Suprapubic skin (tissue), 4 donors: ENCODE measurements at regions not wholly inside any gene's neighbourhood (a gene's known extent, or its start where the extent isn't known, plus 50 kb on each side); places are given as distances from the start of the nearest gene placed in this dataset.

Experiments
- DNase-seq, 2 donors: peaks; one replicate each; pipeline ENCODE4 v3.0.0-alpha.2; 2019; ENCODE audit warnings: low spot score in 2 of 2
- H3K27ac ChIP-seq: fragments of 200-600 bp; sonication (generic); one replicate; pipeline ENCODE4 v1.5.1; 2019
- H3K27me3 ChIP-seq: fragments of 200-600 bp; sonication (generic); one replicate; pipeline ENCODE4 v1.5.1; 2019
- H3K36me3 ChIP-seq: fragments of 200-600 bp; sonication (generic); one replicate; pipeline ENCODE4 v1.5.1; 2019
- H3K4me1 ChIP-seq: fragments of 200-600 bp; sonication (generic); one replicate; pipeline ENCODE4 v1.5.1; 2019
- H3K4me3 ChIP-seq: fragments of 200-600 bp; sonication (generic); one replicate; pipeline ENCODE4 v1.5.1; 2019; ENCODE audit warnings: mild to moderate bottlenecking
- H3K9me3 ChIP-seq: fragments of 200-600 bp; sonication (generic); one replicate; pipeline ENCODE4 v1.5.1; 2019
- EP300 ChIP-seq: sonication (generic); formaldehyde crosslinking; IDR thresholded peaks from one replicate; pipeline ENCODE4 v1.6.1; 2017; ENCODE audit warnings: antibody characterized with exemption
- POLR2A ChIP-seq, 2 donors: fragments of 450-650 bp; IDR thresholded peaks; one replicate each; pipeline ENCODE4 v1.6.1; 2017; ENCODE audit warnings: antibody characterized with exemption in 2 of 2, mild to moderate bottlenecking in 2 of 2, moderate library complexity in 2 of 2
- POLR2AphosphoS5 ChIP-seq, 3 donors: sonication (generic); formaldehyde crosslinking; IDR thresholded peaks; one replicate each; pipeline ENCODE4 v1.6.1; 2017; ENCODE audit warnings: antibody characterized with exemption in 3 of 3
- WGBS: methylation state at CpG from one replicate; pipeline ENCODE4 v1.1.5; 2018; 5-methylcytosine and 5-hydroxymethylcytosine counted together
- TF ChIP-seq, protein P1 (sequence below), 2 donors: fragments of 200-600 bp in 1 of 2; fragments of 450-650 bp in 1 of 2; sonication (generic) in 1 of 2; IDR thresholded peaks; one replicate each; pipeline ENCODE4 v1.5.1; 2016 to 2019; ENCODE audit warnings: antibody characterized with exemption in 2 of 2, mild to moderate bottlenecking in 1 of 2, moderate library complexity in 1 of 2

- Histone ChIP-seq H3K4me3 (no peak overlapping the region), H3K9me3 (no peaks in the 10 kb centered on the region), H3K27ac (no peak overlapping the region), H3K27me3 (no peaks in the 10 kb centered on the region), H3K36me3 (no peaks in the 10 kb centered on the region), H3K4me1 (no peaks in the 10 kb centered on the region)
- TF ChIP-seq EP300 = no peak
- TF ChIP-seq, protein P1, sequence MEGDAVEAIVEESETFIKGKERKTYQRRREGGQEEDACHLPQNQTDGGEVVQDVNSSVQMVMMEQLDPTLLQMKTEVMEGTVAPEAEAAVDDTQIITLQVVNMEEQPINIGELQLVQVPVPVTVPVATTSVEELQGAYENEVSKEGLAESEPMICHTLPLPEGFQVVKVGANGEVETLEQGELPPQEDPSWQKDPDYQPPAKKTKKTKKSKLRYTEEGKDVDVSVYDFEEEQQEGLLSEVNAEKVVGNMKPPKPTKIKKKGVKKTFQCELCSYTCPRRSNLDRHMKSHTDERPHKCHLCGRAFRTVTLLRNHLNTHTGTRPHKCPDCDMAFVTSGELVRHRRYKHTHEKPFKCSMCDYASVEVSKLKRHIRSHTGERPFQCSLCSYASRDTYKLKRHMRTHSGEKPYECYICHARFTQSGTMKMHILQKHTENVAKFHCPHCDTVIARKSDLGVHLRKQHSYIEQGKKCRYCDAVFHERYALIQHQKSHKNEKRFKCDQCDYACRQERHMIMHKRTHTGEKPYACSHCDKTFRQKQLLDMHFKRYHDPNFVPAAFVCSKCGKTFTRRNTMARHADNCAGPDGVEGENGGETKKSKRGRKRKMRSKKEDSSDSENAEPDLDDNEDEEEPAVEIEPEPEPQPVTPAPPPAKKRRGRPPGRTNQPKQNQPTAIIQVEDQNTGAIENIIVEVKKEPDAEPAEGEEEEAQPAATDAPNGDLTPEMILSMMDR (IDR thresholded peaks at IDR 0.05) = no peak
- TF ChIP-seq POLR2AphosphoS5 (IDR thresholded peaks at IDR 0.05) = no peak
- no peak for TF ChIP-seq POLR2A (IDR thresholded peaks at IDR 0.05)
- 96% methylated on average over 5 of the region's 5 CpGs for WGBS
- DNase-seq = no peak
These were observed 116.6 kb upstream of the ANKH start for GRCh38 chr5:14988223-14988622.

DNA sequence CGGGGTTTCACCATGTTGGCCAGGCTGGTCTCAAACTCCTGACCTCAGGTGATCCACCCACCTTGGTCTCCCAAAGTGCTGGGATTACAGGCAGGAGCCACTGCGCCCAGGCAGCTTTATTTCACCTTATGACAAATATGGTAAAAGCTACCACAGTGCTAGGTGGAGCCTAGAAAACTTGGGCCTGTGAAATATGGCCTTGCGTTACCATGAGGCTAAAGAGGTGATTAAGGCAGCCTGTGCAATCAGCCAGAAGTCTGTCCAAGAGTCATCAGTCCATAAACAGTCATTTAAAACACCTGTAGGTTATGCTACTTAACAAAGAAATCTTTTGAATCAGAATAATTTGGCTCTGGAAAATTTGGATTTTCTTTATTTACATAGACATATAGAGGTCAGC, 114.8 kb upstream of the ANKH start:
- H3K4me3 ChIP-seq = no peak overlapping the region
- WGBS = 95% methylated on average over 3 of the region's 3 CpGs
- no peak for TF ChIP-seq POLR2AphosphoS5 (IDR thresholded peaks at IDR 0.05)
- TF ChIP-seq, protein P1 (IDR thresholded peaks at IDR 0.05) = no peak
- TF ChIP-seq EP300 = no peak
- no peak for TF ChIP-seq POLR2A (IDR thresholded peaks at IDR 0.05)
- no peak overlapping the region for H3K27ac ChIP-seq
- no peaks in the 10 kb centered on the region for H3K27me3 ChIP-seq
- H3K9me3 ChIP-seq = no peaks in the 10 kb centered on the region
- no peaks in the 10 kb centered on the region for H3K4me1 ChIP-seq
- no peak for DNase-seq
- H3K36me3 ChIP-seq = no peaks in the 10 kb centered on the region

DNA sequence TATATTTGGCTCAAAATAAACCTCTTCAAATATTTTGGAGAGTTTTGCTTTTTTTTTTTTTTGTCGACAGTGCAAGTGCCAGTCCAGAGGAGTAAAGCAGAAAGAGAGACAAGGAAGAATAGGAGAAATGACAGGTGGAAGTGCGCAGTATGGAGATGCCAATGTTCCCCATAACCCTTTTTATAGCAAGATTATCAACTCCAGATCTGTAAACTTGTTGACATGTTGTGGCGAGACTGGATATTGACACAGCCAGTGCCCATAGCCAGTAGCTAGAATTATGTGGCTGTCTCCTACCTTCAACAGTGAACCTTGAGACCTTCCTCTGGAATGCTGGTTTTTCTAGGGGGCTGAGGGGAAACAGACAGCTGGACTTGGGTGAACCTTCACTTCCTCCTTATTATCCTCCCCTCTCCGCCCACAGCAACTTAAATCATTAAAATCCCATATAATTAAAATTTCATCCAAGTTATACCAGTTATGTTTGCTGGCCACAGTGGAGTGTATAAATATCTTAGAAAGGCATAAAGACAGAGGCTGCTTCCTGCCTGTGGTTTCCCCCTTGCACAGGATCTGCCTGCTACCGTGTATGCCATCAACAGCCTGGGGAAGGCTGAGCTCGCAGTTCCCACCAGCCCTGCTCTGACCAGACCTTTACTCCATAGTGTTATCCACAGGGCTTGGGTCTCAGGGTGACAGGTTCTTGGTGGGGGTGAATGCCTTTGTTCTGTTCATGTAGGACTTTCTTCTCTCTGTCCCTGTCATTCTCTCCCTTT, 112.3 kb upstream of the ANKH start:
- no peak for DNase-seq
- no peaks in the 10 kb centered on the region for H3K36me3 ChIP-seq
- H3K27ac ChIP-seq = no peak overlapping the region
- no peak for TF ChIP-seq POLR2A (IDR thresholded peaks at IDR 0.05)
- no peak for TF ChIP-seq POLR2AphosphoS5 (IDR thresholded peaks at IDR 0.05)
- TF ChIP-seq, protein P1 (IDR thresholded peaks at IDR 0.05) = no peak
- no peak for TF ChIP-seq EP300
- no peak overlapping the region for H3K4me3 ChIP-seq
- H3K9me3 ChIP-seq = no peaks in the 10 kb centered on the region
- H3K27me3 ChIP-seq = no peaks in the 10 kb centered on the region
- WGBS = 73% methylated on average over 6 of the region's 6 CpGs
- no peaks in the 10 kb centered on the region for H3K4me1 ChIP-seq

- Histone ChIP-seq H3K9me3 (no peaks in the 10 kb centered on the region), H3K27me3 (no peaks in the 10 kb centered on the region), H3K27ac (no peak overlapping the region), H3K4me1 (no peaks in the 10 kb centered on the region), H3K4me3 (no peak overlapping the region), H3K36me3 (no peaks in the 10 kb centered on the region)
- DNase-seq = no peak
- no peak for TF ChIP-seq POLR2A (IDR thresholded peaks at IDR 0.05)
- WGBS = 65% methylated on average over 2 of the region's 2 CpGs
These were observed 109.1 kb upstream of the ANKH start for GRCh38 chr5:14980698-14981097.

DNA sequence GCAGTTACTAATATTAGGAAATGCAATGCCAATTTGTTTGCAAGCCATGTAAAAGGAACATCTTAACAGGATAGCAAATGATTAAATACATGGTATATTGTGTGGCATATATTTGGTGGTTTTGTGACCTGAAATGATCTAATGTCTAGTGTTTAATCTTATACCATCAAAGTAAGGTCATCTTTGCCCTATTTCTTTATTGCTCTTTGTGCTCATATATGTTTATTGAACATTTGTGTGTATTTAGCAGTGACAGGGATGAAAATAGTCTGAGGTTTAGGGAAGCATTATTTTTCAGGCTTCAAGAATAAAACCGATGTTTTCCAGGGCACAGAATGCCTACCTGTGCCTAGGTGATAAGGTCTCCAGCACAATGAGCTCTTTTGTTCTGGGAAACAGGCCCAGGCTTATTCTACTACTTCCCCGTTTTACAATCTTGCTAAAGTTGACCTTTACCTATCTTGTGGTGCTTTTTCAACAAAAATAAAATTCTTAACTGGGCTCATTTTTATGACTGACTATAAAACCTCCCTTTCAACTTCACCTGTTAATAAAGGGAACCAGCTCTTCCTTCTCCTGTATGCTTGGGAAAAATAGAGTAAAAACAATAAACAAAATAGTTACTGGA, 105.6 kb upstream of the ANKH start:
- Histone ChIP-seq H3K27ac (no peak overlapping the region), H3K4me1 (no peaks in the 10 kb centered on the region), H3K27me3 (no peaks in the 10 kb centered on the region), H3K4me3 (no peak overlapping the region), H3K36me3 (no peaks in the 10 kb centered on the region), H3K9me3 (no peaks in the 10 kb centered on the region)
- 47% methylated on average over 2 of the region's 2 CpGs for WGBS
- TF ChIP-seq, protein P1 (IDR thresholded peaks at IDR 0.05) = no peak
- TF ChIP-seq POLR2AphosphoS5 (IDR thresholded peaks at IDR 0.05) (no peak), EP300 (no peak), POLR2A (IDR thresholded peaks at IDR 0.05) (no peak)
- no peak for DNase-seq
